Inflammatory macrophage (primary cell): ENCODE measurements at regions not wholly inside any gene's neighbourhood (a gene's known extent, or its start where the extent isn't known, plus 50 kb on each side); places are given as distances from the start of the nearest gene placed in this dataset.

ENCODE experiments used
- DNase-seq, 2 donors: peaks; one replicate each; pipeline ENCODE4 v3.0.0-alpha.2; 2020 to 2022

DNA sequence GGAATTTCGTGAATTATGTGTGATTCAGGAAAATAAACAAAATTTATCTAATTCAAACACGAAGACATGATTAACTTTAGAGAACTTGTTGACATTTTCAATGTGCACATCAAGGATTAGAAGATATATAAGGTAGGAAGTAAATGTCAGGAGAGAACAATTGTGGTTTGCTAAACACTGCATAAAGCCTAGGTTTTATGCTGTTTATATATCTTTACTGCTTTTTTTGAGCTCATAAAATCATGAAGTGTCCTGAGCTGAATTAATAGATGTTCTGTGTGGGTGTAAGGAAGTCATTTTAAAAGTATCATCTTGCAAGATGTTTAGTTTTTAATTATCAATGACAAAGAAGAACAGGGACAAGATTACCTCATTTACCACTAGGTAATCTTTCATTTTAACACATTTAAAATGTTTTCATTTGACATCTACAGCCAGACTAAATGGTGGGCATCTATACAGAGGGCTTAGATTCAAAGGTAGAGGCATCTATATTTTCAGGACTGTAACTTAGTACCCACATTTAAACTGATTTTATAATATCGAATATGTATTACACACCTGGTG is 382.8 kb downstream of the ADAMTS20 start:
- no peak for DNase-seq

DNA sequence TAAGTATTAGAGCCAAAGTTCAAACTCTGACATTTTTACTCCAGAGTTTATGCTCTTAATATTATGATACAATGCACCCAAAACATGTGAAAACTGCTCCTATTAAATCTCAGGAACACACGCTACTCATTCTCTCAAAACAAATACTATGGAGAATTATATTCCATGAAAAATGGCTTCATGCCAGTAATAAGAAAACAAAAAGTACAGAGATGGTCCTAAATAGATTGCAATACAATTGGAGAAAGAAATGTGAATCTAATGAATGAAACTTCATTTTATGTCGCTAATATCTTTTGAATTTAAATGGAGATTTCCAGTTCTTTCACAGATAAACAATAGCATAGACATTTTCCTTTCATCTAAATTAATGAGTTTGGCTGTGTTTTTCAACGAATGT is 384.3 kb downstream of the ADAMTS20 start:
- no peak for DNase-seq

DNA sequence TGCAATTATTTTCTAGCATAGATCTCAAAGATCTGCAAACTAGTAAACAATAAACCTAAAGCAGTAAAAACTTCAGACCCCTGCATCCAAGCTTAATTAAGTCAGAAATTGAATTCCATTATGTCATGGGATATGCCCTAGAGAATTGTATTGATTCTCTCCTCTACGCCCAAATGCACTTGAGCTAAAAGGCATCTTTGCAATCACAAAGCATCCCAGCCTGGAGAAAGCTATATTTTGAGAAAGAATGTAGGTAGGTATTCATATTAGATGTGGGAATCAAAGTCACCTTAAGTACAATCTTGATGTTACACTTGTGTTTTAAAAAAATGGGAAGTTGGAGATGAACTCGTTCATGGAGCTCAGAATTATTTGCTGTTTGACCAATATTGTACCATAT is 386.7 kb downstream of the ADAMTS20 start:
- no peak for DNase-seq

DNA sequence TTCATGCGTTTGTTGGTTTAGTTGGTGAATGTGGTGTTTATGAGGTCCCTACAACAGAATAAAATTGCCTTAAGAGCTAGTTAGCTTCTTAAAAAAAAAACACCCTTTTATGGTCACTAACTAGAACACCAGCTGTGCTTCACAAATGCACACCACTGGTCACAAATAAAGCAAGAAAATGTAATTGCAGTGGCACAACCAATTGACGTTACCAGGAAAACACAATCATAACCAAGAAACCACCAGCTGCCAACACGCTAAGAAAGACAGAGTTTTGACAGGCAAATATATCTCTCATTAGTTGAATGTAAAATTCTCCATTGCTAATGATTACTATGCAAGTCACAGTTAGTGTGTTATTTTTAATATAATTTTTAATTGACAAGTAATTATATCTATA is 389.9 kb downstream of the ADAMTS20 start:
- no peak for DNase-seq

DNA sequence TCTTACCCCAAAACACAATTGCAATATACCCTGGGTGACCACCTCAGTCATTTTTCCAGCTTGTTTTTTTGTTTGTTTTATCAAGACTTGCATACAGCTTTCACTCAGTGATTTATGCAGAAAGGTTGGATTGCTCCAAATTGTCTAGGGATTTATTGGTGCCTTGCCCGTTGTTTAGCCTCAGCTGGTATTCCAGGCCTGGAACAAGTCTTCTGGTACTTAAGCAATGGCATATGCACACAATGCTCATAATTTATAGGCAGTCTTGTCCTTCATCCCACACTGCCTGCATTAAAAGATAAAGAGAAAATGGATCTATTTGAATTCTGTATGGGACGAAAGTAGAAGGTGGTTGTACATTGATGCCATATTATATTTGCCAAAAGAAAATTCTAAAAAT is 392.5 kb downstream of the ADAMTS20 start:
- no peak for DNase-seq

DNA sequence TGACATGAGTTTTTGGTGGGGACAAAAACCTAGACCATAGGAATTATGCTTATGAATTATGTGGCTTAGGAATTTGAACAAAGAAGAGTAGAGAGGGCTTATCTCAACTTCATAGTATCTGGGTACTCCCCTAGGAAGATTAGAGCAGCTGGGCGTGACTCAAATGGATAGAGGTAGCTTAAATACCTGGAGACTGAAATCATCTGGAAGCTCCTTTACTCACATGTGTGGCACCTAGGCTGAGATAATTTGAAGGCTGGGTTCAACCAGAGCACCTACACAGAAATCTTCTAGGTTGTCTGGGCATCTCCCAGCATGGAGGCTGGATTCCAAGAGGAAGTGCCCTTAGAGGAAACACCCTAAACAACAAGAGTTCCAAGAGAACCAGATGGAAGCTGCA is 393.9 kb downstream of the ADAMTS20 start:
- no peak for DNase-seq

DNA sequence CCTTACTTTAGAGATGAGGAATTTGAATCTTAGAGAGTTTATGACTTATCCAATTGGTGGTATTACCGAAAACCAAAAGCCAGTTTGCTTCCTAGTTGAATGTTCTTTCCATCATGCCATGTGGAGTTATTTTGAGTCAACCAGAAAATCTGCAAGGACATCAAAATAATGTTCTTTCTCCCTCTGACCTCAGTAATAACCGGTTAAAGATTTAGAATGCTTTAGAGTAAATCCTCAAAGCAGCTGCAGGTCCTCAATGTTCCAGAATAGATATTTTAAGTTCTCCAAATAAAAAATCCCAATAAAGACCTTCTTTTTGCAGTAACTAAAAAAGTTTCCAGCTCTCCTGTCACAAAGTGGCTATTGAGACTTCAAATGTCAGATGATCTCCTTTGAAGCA is 396.6 kb downstream of the ADAMTS20 start:
- no peak for DNase-seq

DNA sequence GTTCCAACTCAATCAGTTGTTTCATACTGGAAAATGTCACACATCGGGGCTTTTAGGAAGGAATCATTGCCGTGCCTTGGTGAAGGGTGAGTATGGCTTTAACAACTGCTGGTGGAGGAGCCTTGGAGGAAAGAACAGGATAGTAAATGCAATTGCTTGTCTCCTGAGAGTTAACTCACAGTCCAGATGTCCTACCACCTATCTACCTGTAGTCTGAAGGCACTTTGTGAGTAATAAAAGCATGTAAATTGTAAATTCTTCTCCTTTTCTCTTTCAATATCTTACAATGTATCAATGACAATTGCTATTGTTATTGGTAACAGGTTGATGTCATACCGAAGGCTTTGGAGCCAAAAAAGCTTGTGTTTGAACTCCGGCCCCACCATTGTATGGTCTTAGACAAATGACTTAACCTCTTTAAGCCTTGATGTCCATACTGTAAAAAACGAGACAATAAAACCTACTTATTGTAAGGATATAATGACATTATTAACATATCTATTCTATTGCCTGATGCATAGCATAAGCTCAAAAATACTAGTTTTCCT is 397.4 kb downstream of the ADAMTS20 start:
- no peak for DNase-seq

DNA sequence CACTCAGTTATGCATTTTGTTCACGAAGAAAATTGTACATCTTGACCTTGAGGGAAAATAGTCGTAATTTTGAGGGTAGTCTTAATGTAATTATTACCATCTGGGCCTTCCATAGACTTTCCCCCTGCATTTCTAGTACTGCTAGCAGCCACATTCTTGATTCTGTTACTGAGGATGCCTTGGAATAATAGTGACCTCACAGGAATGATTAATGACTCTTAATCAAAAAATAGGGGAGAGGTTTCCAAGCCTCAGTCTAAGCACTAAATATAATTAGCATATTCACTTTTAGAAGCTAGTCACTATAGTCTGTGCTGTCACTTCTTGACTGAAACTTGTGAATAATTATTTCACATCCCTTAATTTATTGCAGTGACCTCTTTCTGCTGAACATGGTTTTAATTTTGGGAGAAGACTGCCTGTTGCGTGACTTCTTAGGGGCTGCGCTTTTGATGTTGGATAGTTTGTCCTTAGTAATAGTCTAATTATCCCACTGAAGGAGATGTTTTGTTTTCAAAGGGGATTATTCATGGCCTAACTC is 400.5 kb downstream of the ADAMTS20 start:
- no peak for DNase-seq

DNA sequence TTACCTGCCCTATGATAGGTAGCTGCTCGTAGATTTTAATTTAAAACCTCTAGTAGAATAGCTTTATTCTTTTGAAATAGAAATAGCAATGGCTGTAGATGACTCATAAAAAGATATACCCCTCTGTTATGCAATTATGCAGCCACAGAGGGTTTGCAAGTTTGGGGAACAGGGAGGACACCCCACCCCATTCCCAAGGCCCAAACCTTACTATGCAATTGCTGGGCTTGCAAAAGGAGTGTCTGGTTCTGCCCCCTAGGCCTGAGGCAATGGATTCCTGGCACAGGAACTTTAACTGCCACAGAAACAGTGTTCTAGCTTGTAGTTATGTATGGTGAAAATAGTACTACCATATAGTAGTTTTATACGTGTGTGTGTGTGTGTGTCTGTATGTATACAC is 403.3 kb downstream of the ADAMTS20 start:
- DNase-seq: peak in 1 of 2 donors; percentile 26

DNA sequence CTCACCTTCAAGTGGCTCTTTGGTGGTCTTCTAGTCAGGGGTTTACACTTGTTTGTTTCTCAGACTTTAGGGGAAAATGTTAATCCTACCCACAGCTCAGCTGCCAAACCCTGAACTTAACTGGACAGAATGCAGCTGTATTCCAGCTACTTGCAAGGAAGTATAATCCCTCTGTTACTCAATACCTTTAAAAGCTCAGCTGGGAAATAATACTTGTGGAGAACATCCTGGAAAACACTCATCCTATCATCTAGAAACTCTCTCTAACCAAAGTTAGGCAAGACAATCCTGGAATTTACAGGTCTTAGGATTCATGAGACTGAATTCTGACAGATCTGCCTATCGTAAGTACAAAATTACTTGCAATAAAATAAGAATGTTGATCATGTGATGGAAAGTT is 404.1 kb downstream of the ADAMTS20 start:
- no peak for DNase-seq

DNA sequence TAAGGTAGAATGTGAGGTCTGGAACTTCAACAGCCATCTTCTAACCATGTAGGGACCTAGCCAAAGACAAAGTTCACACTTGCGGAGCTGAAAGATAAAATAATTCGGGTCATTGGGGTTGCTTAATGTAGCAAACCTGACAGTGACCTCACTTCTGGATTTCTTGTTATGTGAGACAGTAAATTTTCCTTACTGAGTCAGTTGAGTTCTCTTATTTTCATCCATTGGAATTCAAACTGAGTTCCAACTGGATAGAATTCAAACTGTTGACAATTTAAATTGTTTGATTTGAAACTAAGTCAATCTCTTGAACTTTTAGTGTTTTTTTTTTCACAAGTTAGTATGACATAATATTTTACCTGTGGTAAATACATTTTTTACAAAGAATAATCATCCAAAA is 406.5 kb downstream of the ADAMTS20 start:
- no peak for DNase-seq

DNA sequence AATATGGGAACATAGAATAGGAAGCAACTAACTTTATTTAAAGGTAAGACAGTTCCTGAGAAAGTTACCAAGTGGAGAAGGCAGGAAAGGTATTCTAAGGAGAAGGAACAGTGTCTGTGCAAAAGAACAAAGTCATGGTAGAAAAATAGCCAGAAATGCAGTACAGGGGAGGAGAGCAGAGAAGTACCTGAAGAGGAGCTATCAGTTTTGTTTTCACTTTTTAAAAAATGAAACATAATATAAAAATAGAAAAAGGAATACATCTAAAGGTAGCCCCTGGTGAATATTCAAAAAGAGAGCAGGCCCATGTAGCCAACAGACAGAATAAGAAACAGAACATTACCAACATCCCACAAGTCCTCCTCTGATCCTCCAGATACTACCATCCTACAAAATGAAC is 408.7 kb downstream of the ADAMTS20 start:
- DNase-seq: no peak

DNA sequence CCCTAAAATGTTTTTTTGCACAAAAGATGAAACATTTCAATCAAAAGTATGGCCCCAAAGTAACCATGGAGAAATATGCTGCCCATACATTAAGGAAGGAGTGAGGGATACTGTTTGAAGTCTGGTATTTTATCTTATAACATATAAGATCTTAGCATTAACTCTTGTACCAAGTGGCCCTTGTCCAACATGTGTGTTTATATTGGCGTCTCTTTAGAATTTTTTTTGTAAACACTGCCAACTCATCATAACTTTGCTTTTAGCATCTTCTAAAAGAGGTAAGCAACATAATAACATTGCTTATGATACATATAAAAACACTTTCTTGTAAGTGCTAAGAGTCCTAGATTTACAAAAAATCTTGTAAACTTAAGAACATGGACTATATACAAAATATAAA is 419.7 kb downstream of the ADAMTS20 start:
- DNase-seq: no peak

DNA sequence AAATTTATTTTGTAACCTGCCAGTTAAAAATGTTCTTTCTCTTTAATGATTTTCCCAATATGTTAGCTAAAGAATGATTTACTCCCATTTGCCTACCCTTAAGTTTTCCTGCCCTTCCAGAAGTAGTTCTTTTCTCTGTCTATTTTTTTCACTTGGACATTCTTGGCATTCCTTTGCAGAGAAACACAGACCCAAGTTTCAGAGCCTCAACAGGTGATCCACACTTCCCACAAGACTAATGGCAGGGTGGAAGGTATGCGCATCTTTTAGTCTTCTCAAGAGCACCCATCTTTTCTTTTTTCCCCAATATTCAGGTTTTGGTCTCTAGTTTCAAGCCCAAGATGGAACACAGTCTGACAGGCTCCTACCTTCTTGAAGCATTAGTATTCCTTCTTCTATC is 420.7 kb downstream of the ADAMTS20 start:
- no peak for DNase-seq

DNA sequence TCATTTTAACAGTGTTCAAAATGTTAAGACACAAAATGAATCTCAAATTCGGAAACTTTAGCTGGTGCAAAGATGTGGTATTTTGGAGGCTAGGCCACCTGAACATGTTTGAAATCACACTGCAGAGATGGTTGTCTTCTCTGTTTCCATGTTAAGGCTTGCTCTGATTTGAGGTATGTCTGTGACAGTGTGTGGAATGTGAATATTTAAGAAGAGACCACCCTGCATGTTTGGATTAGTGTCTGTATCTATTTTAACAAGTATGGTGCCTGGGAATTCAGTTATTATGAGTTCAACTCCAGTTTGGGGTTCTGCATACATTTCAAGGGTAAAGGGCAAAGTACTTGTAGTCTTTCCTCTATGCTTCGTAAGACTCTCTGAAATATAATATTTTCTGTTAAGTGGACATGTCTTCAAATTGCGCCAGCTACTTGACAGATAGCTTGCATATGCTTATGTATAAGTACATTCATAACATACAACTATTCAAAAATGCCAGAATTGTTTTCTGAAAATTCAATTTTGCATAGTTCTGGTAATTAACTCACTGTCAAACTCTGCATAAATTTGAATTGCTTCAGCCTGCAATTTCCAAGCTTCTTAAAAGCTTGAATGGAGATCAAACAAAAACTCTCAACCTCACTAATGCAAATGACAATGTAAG is 424.0 kb downstream of the ADAMTS20 start:
- DNase-seq: no peak

DNA sequence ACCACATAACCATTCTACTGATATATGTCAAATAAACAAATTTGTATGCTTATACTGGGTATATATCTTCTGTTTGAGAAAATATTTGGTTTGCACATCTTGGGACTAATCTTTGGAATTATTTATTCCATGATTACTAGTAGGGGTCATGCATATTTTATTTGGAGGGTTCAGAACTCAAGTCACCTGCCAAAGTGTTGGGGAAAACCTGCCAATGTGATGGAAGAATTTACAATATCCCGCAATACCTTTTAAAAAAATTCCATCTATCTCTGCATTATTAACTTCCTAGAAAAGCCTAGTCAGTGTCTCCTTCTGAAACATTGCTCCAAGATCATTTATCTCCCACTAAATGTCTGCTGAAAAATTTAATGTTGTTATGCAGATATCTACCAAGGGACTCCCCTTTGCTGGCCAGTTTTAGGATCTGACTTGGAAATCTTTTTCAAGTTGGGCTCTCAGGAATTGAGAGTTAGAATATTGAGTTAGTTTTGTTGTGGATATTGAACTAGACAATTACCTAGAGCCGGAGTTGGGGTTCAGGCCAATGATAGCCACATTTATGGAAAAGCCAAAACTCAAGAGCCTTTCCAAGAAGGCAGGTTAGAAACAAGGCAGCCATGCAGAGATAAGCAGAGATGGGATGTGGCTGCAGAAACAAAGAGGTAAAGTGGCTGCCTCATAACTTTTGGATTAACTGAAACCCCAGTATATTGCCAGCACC is 425.2 kb downstream of the ADAMTS20 start:
- DNase-seq: no peak

DNA sequence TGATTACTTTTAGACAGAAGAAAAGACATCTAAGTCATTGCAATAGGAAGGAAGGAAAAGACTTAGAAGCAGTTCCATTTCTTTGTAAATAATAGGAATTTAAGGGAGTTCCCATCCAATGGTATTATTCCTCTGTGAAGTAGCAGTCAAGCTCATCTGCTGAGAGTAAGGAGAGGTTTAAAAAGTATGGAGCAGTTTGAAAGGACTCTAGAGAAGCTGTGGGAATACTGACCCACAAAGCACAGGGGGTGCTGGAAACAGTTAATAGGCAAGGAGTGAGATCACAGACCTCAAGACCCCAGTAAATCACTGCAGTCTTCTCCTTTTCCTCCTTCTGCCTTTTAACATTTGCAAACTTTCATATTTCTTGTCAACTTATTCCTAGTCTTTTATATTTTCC is 428.5 kb downstream of the ADAMTS20 start:
- no peak for DNase-seq

DNA sequence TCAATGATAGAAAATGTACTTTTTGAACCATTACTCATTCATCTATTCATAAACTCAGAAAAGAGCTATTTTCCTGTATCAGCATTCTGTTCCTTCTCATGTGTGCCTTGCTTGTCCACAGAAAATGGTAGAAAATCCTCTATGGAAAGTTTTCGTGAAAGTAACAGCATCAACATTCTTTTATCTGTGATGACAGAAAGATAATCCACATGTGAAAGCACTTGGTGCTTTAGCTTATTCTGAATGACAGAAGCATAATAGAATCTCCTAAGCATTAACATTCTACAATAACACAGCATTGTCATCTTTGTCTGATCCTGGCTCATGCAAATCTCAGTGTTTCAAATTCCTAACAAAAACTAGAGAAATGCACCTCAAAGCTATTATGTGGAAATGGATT is 431.9 kb downstream of the ADAMTS20 start:
- no peak for DNase-seq

DNA sequence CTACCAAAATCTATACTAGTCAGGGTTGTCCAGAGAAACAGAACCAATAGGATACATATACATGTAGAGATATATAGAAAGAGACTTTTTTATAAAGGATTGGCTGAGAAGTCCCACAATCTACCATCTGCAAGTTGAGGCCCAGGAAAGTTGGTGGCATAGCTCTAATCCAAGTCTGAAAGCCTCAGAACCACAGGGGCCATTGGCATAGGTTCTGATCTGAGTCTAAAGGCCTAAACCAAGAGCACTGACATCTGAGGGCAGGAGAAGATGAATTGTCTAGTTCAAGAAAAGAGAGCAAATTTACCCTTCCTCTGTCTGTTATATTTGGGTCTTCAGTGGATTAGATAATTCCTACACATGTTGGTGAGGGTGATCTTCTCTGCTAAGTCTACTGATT is 433.1 kb downstream of the ADAMTS20 start:
- DNase-seq: no peak

DNA sequence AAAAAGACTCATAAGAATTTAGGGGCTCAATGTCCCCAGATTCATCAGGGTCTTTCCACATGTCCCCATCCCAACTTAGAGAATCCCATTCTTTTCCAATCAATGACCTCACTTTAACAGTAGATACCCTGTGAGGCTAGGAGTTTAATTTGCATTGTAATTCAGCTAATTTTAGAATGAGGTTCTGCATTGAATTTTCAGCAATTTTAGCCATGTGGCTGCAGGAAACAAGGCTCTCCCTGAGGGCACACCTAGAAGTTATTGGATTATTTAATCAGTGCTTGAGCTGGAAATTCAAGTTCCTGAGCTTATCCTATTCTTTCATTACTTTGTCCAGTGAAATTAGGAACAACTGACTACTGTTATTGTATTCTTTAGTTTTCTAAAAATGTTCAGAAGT is 433.8 kb downstream of the ADAMTS20 start:
- no peak for DNase-seq

DNA sequence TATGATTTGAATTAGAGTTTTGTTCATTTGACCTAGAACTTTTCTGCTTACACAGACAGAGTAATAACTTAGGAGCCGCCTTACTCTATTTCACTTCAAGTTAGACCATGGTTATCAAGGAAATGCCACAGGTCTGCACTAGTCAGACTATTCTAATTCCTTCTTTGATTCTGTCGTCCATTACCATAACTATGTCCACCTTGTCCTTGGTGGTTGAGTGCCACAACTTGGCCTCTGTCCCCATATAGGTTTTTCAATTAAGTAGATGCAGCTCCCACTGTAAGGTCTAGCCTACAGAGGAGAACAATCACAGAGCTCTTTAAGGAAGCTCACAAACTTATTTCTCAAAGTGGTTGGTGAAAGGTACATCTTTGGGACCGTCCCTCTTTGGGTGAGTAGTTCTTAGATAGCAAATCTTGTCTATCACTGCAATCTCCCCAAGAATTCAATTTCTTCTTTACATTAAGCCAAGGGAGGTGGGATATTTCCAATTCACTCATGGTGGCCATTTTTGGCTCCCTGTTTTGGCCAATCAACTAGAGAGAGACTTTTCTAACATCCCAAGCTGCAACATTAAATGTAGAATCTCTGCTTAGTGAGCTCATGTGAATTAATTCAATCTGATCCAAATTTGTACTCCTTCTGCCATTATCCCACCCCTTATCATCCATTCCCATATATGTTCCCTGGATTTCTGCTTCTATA is 434.6 kb downstream of the ADAMTS20 start:
- no peak for DNase-seq
